Kidney (tissue), 13 donors: ENCODE measurements at regions not wholly inside any gene's neighbourhood (a gene's known extent, or its start where the extent isn't known, plus 50 kb on each side); places are given as distances from the start of the nearest gene placed in this dataset.

Experiments
- DNase-seq, 5 donors: peaks; one replicate each; pipeline ENCODE4 v3.0.0-alpha.2; 2013 to 2020
- FAIRE-seq: peaks from 2 replicates; lab custom pipeline; 2012; peaks lifted over from hg19 to GRCh38; lab: Jason Lieb, UNC
- H3K27ac ChIP-seq, 2 donors: one replicate each; pipeline ENCODE4 v1.7.0; 2013; ENCODE audit warnings: low read depth in 2 of 2, low read length in 2 of 2, inconsistent platforms in 1 of 2
- H3K27me3 ChIP-seq: one replicate; pipeline ENCODE4 v1.7.1; 2013; ENCODE audit warnings: low read length, inconsistent platforms; ENCODE audit not compliant: control insufficient read depth, insufficient read depth
- H3K36me3 ChIP-seq, 3 donors: one replicate each; pipeline versions ENCODE4 v1.7.0 to v1.7.1; 2013; ENCODE audit warnings: low read length in 3 of 3, control low read depth in 1 of 3, inconsistent platforms in 1 of 3; ENCODE audit not compliant: insufficient read depth in 3 of 3, control insufficient read depth in 2 of 3
- H3K4me1 ChIP-seq, 3 donors: one replicate each; pipeline versions ENCODE4 v1.7.0 to v1.7.1; 2013; ENCODE audit warnings: low read length in 3 of 3, inconsistent platforms in 1 of 3, low read depth in 1 of 3; ENCODE audit not compliant: control insufficient read depth in 2 of 3, insufficient read depth in 2 of 3
- H3K4me3 ChIP-seq, 3 donors: one replicate each; pipeline versions ENCODE4 v1.7.0 to v1.8.1; 2013; ENCODE audit warnings: low read length in 3 of 3, control low read depth in 1 of 3, inconsistent platforms in 1 of 3
- H3K9ac ChIP-seq, 3 donors: one replicate each; pipeline versions ENCODE4 v1.7.0 to v1.7.1; 2013; ENCODE audit warnings: low read length in 3 of 3, control low read depth in 1 of 3, inconsistent platforms in 1 of 3
- H3K9me3 ChIP-seq, 3 donors: one replicate each; pipeline versions ENCODE4 v1.7.0 to v1.7.1; 2013; ENCODE audit warnings: low read length in 3 of 3, control low read depth in 1 of 3, inconsistent platforms in 1 of 3; ENCODE audit not compliant: control insufficient read depth in 2 of 3, insufficient read depth in 1 of 3
- CTCF ChIP-seq: IDR thresholded peaks from 3 replicates; pipeline ENCODE4 v1.5.1; 2012; ENCODE audit warnings: mild to moderate bottlenecking, moderate library complexity, borderline replicate concordance; ENCODE audit not compliant: insufficient read depth; ENCODE audit errors: extremely low read depth
- intact Hi-C: fragments of 100-400 bp; cut with DNase I; formaldehyde crosslinking; loops from one replicate; pipeline ENCODE4 v1.11.1; 2022
- donor health status: control.
- donor health status: control.
- donor health status: control.
- donor health status: control.
- donor health status: control.
- donor health status: DM: yes; HTN: yes; CAD: no.
- donor health status: Normal renal cell carcinoma (clear cell type).

- Histone ChIP-seq H3K27ac (no peak overlapping the region), H3K27me3 (no peaks in the 10 kb centered on the region), H3K36me3 (no peaks in the 10 kb centered on the region), H3K9me3 (no peaks in the 10 kb centered on the region), H3K4me3 (no peak overlapping the region), H3K4me1 (no peaks in the 10 kb centered on the region), H3K9ac (no peak overlapping the region)
- no peak for DNase-seq
- intact Hi-C loops, result no loop called here
- FAIRE-seq, result no peak
- TF ChIP-seq CTCF, result no peak
Observed at GRCh38 chr1:115412733-115413132, 74.7 kb upstream of the NGF start.

GRCh38 chr1:115412286-115412685 is 74.2 kb upstream of the NGF start:
- no peak for TF ChIP-seq CTCF
- Histone ChIP-seq H3K9me3 (no peaks in the 10 kb centered on the region), H3K9ac (no peak overlapping the region), H3K4me3 (no peak overlapping the region), H3K36me3 (no peaks in the 10 kb centered on the region), H3K27me3 (no peaks in the 10 kb centered on the region), H3K27ac (no peak overlapping the region), H3K4me1 (no peaks in the 10 kb centered on the region)
- no peak for FAIRE-seq
- no peak for DNase-seq
- intact Hi-C loops, result no loop called here

- H3K36me3 ChIP-seq, result no peaks in the 10 kb centered on the region
- no peak overlapping the region for H3K9ac ChIP-seq
- H3K27me3 ChIP-seq, result no peaks in the 10 kb centered on the region
- no peak overlapping the region for H3K4me3 ChIP-seq
- H3K9me3 ChIP-seq, result no peaks in the 10 kb centered on the region
- TF ChIP-seq CTCF, result no peak
- DNase-seq, result no peak
- no peaks in the 10 kb centered on the region for H3K4me1 ChIP-seq
- FAIRE-seq, result no peak
- intact Hi-C loops, result no loop called here
- H3K27ac ChIP-seq, result no peak overlapping the region
Observed at GRCh38 chr1:115411371-115412063, 73.5 kb upstream of the NGF start.
